ENCODE measurements at regions not wholly inside any gene's neighbourhood (a gene's known extent, or its start where the extent isn't known, plus 50 kb on each side); places are given as distances from the start of the nearest gene placed in this dataset.

GRCh38 chr5:124126504-124127217, 614.7 kb downstream of the CSNK1G3 start:
- 0 out of 4 replicates have a peak, but pooled peaks cover 3% of the 10 kb centered on the region in 2 experiments for H3K4me1 Mint-ChIP-seq
- no peak overlapping the region for H2BK5ac ChIP-seq (ENCODE audit: insufficient read length, low read length)

More at GRCh38 chr5:124126504-124127217, 614.7 kb downstream of the CSNK1G3 start:
- H3K4me3 Mint-ChIP-seq = no peak overlapping the region
- WGBS (ENCODE audit: extremely low coverage, insufficient read length, low lambda C conversion rate) = no CpG with 5 or more reads among the region's 5 CpGs
- H2BK12ac ChIP-seq (ENCODE audit: insufficient read length, low read depth, low read length) = no peak overlapping the region
- H2BK120ac ChIP-seq (ENCODE audit: low read depth, low read length, poor library complexity, severe bottlenecking) = no peak overlapping the region
- no peak overlapping the region for H3K4me2 ChIP-seq (ENCODE audit: insufficient read depth, insufficient read length, low read length)
- H3K4ac ChIP-seq (ENCODE audit: low read depth, low read length) = no peak overlapping the region
- no peaks in the 10 kb centered on the region for H3K9me3 Mint-ChIP-seq
- no peak for DNase-seq
- H3K56ac ChIP-seq (ENCODE audit: insufficient read length, low read depth, low read length) = no peak overlapping the region
- H3T11ph ChIP-seq (ENCODE audit: low read length) = no peak overlapping the region
- no peak overlapping the region for H3K27ac Mint-ChIP-seq
- H4K5ac ChIP-seq (ENCODE audit: insufficient read length, low read depth, low read length) = no peak overlapping the region
- no peaks in the 10 kb centered on the region for H3K79me1 ChIP-seq (ENCODE audit: insufficient read depth, low read depth, low read length, poor library complexity, severe bottlenecking)
- no peaks in the 10 kb centered on the region for H3K36me3 Mint-ChIP-seq (ENCODE audit: insufficient read depth in 1 of 3, low read depth in 3 of 3)
- H3K9ac ChIP-seq (ENCODE audit: extremely low read depth, insufficient read length, low read length) = no peak overlapping the region
- no peaks in the 10 kb centered on the region for H3K23me2 ChIP-seq (ENCODE audit: insufficient read length, low read depth, low read length, poor library complexity, severe bottlenecking)
- H3K9me3 ChIP-seq (ENCODE audit: control insufficient read depth, low read depth, low read length) = no peaks in the 10 kb centered on the region
- no peak overlapping the region for H3K23ac ChIP-seq (ENCODE audit: insufficient read length, low read depth, low read length)
- H3K27me3 Mint-ChIP-seq (ENCODE audit: low read depth) = no peaks in the 10 kb centered on the region
- no peak overlapping the region for H2BK15ac ChIP-seq (ENCODE audit: low read depth, low read length)
- no peak overlapping the region for H3K18ac ChIP-seq (ENCODE audit: insufficient read length, low read depth, low read length)
- H4K20me1 ChIP-seq (ENCODE audit: control insufficient read depth, insufficient read depth, insufficient read length) = no peaks in the 10 kb centered on the region
- H2AFZ ChIP-seq (ENCODE audit: low read length) = no peak overlapping the region
- no peak overlapping the region for H2BK20ac ChIP-seq (ENCODE audit: low read depth, low read length, poor library complexity, severe bottlenecking)
- no peak overlapping the region for H3K14ac ChIP-seq (ENCODE audit: insufficient read depth, low read length)
- H4K91ac ChIP-seq (ENCODE audit: insufficient read length, low read depth, low read length) = no peak overlapping the region
- TF ChIP-seq CTCF (conservative IDR thresholded peaks at IDR 0.05) = no peak
- no peak overlapping the region for H3K27ac ChIP-seq (ENCODE audit: insufficient read length, low read depth, low read length)
- no peaks in the 10 kb centered on the region for H3K4me1 ChIP-seq (ENCODE audit: insufficient read depth, low read length)
- no peaks in the 10 kb centered on the region for H3K27me3 ChIP-seq (ENCODE audit: insufficient read depth, low read length)
- no peak overlapping the region for H2AK5ac ChIP-seq (ENCODE audit: insufficient read length, low read length)
- no peaks in the 10 kb centered on the region for H3K79me2 ChIP-seq (ENCODE audit: insufficient read depth, low read length)
- no peak overlapping the region for H4K8ac ChIP-seq (replicated peaks; ENCODE audit: insufficient read length, low read depth, low read length)
